ENCODE measurements at regions not wholly inside any gene's neighbourhood (a gene's known extent, or its start where the extent isn't known, plus 50 kb on each side); places are given as distances from the start of the nearest gene placed in this dataset.

GRCh38 chr9:71177901-71178300 lies 56.5 kb upstream of the TRPM3 start:
- Histone ChIP-seq H3K27me3 (ENCODE audit: control insufficient read depth, low read length) (no peaks in the 10 kb centered on the region), H3K9me2 (replicated peaks; ENCODE audit: control insufficient read depth, low read length) (no peaks in the 10 kb centered on the region; the same call in 1 of the 2 replicates)
- no peak for TF ChIP-seq CTCF (IDR thresholded peaks at IDR 0.05; ENCODE audit: low read depth, low read length, poor library complexity, severe bottlenecking)
- no peak for TF ChIP-seq EZH2phosphoT487 (IDR thresholded peaks at IDR 0.05; ENCODE audit: borderline replicate concordance, low read length)

GRCh38 chr9:71171517-71171916 lies 50.1 kb upstream of the TRPM3 start:
- Histone ChIP-seq H3K27me3 (ENCODE audit: control insufficient read depth, low read length) (no peaks in the 10 kb centered on the region), H3K27ac (ENCODE audit: low read depth, low read length) (no peak overlapping the region), H3K36me3 (ENCODE audit: control insufficient read depth, low read length) (no peaks in the 10 kb centered on the region), H3K4me3 (ENCODE audit: low read length) (no peak overlapping the region), H3K4me2 (ENCODE audit: low read length) (no peak overlapping the region), H4K20me1 (ENCODE audit: control insufficient read depth, insufficient read depth, low read depth, low read length) (no peaks in the 10 kb centered on the region), H3F3A (ENCODE audit: control insufficient read depth, insufficient read depth) (no peaks in the 10 kb centered on the region), H3K79me2 (ENCODE audit: control insufficient read depth, low read length) (no peaks in the 10 kb centered on the region), H3K9me2 (replicated peaks; ENCODE audit: control insufficient read depth, low read length) (no peaks in the 10 kb centered on the region; the same call in 1 of the 2 replicates), H3K4me1 (ENCODE audit: control insufficient read depth, low read length) (no peaks in the 10 kb centered on the region), H3K9me3 (ENCODE audit: control insufficient read depth, insufficient read depth, low read length) (no peaks in the 10 kb centered on the region)
- TF ChIP-seq EZH2phosphoT487 (IDR thresholded peaks at IDR 0.05; ENCODE audit: borderline replicate concordance, low read length) = no peak
- TF ChIP-seq CTCF (IDR thresholded peaks at IDR 0.05; ENCODE audit: low read depth, low read length, poor library complexity, severe bottlenecking) = no peak

More at GRCh38 chr9:71177901-71178300, 56.5 kb upstream of the TRPM3 start:
- no peak overlapping the region for H3K27ac ChIP-seq (ENCODE audit: low read depth, low read length)
- H3K4me3 ChIP-seq (ENCODE audit: low read length) = no peak overlapping the region
- no peaks in the 10 kb centered on the region for H3K36me3 ChIP-seq (ENCODE audit: control insufficient read depth, low read length)
- no peaks in the 10 kb centered on the region for H3K79me2 ChIP-seq (ENCODE audit: control insufficient read depth, low read length)
- H3F3A ChIP-seq (ENCODE audit: control insufficient read depth, insufficient read depth) = no peaks in the 10 kb centered on the region
- H4K20me1 ChIP-seq (ENCODE audit: control insufficient read depth, insufficient read depth, low read depth, low read length) = no peaks in the 10 kb centered on the region
- H3K9me3 ChIP-seq (ENCODE audit: control insufficient read depth, insufficient read depth, low read length) = no peaks in the 10 kb centered on the region
- H3K4me2 ChIP-seq (ENCODE audit: low read length) = no peak overlapping the region
- H3K4me1 ChIP-seq (ENCODE audit: control insufficient read depth, low read length) = no peaks in the 10 kb centered on the region
